ENCODE measurements at regions not wholly inside any gene's neighbourhood (a gene's known extent, or its start where the extent isn't known, plus 50 kb on each side); places are given as distances from the start of the nearest gene placed in this dataset.
"Not testable (repeated sequence)": the region's sequence is repeated elsewhere in the genome, so short reads cannot be mapped to it uniquely, and the experiment has no call there.

- no peak for DNase-seq
Observed at GRCh38 chr14:76701981-76702380, 59.3 kb upstream of the VASH1 start.

GRCh38 chr14:76705214-76705613 is 56.1 kb upstream of the VASH1 start:
- no peak for DNase-seq

DNA sequence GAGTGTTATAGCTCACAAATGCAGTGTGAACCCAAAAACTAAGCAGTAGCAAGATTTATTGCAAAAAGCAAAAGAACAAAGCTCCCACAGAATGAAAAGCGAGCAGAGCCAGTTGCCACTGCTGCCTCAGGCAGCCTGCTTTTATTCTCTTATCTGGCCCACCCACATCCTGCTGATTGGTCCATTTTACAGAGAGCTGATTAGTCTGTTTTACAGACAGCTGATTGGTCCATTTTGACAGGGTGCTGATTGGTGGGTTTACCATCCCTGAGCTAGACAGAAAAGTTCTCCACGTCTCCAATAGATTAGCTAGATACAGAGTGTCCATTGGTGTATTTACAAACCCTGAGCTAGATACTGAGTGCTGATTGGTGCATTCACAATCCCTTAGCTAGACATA is 55.1 kb upstream of the VASH1 start:
- DNase-seq, result not testable (repeated sequence)

- no peak for DNase-seq
Observed at GRCh38 chr14:76706811-76707210, 54.5 kb upstream of the VASH1 start.

- DNase-seq, result no peak
Observed at GRCh38 chr14:76708028-76708427, 53.2 kb upstream of the VASH1 start.

GRCh38 chr14:76708771-76709170 is 52.5 kb upstream of the VASH1 start:
- no peak for DNase-seq

GRCh38 chr14:76710056-76711010 is 50.9 kb upstream of the VASH1 start:
- peak; percentile 40 for DNase-seq
